Osteocyte (in vitro differentiated cells): ENCODE measurements at regions not wholly inside any gene's neighbourhood (a gene's known extent, or its start where the extent isn't known, plus 50 kb on each side); places are given as distances from the start of the nearest gene placed in this dataset.

Experiments used
- DNase-seq: peaks from one replicate; pipeline ENCODE4 v3.0.0; 2021; ENCODE audit warnings: mixed read lengths; ENCODE audit not compliant: unreplicated experiment; ENCODE audit errors: extremely low spot score
- H3K27ac Mint-ChIP-seq: one replicate; pipeline ENCODE4 v1.8.0; 2021; ENCODE audit warnings: mild to moderate bottlenecking, mixed read lengths; ENCODE audit not compliant: unreplicated experiment
- H3K27me3 Mint-ChIP-seq: one replicate; pipeline ENCODE4 v1.8.0; 2021; ENCODE audit warnings: mixed read lengths; ENCODE audit not compliant: unreplicated experiment
- H3K36me3 Mint-ChIP-seq: one replicate; pipeline ENCODE4 v1.8.0; 2021; ENCODE audit warnings: mixed read lengths; ENCODE audit not compliant: unreplicated experiment
- H3K4me1 Mint-ChIP-seq: one replicate; pipeline ENCODE4 v1.8.0; 2021; ENCODE audit warnings: mixed read lengths; ENCODE audit not compliant: unreplicated experiment
- H3K4me3 Mint-ChIP-seq: one replicate; pipeline ENCODE4 v1.8.0; 2021; ENCODE audit warnings: mild to moderate bottlenecking, moderate library complexity, mixed read lengths; ENCODE audit not compliant: unreplicated experiment
- H3K9me3 Mint-ChIP-seq: one replicate; pipeline ENCODE4 v1.8.0; 2021; ENCODE audit warnings: mixed read lengths; ENCODE audit not compliant: unreplicated experiment
- TF ChIP-seq, protein P1 (sequence below): fragments of 200-600 bp; sonication (generic); IDR thresholded peaks from 2 replicates; pipeline ENCODE4 v1.5.0; 2021; ENCODE audit warnings: antibody characterized with exemption, mild to moderate bottlenecking, moderate library complexity

DNA sequence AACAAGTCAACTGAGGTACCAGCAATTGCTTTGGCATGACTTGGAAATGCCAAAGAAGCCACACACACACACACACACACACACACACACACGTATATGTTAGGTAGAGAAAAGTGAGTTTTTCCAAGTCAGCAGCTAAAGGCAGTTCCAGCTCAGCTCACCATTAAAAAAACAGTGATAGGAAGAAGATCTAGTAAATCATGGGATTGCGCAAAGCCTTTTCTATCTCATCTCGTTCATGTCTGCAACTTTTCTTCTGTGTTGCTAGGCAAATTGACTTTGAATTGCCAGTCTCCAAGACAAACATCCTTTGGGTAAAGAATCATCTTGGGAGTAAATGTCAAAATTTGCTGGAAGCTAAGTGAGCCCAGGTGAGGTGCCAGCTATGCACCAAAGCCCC lies 500.1 kb downstream of the ENC1 start:
- TF ChIP-seq, protein P1, sequence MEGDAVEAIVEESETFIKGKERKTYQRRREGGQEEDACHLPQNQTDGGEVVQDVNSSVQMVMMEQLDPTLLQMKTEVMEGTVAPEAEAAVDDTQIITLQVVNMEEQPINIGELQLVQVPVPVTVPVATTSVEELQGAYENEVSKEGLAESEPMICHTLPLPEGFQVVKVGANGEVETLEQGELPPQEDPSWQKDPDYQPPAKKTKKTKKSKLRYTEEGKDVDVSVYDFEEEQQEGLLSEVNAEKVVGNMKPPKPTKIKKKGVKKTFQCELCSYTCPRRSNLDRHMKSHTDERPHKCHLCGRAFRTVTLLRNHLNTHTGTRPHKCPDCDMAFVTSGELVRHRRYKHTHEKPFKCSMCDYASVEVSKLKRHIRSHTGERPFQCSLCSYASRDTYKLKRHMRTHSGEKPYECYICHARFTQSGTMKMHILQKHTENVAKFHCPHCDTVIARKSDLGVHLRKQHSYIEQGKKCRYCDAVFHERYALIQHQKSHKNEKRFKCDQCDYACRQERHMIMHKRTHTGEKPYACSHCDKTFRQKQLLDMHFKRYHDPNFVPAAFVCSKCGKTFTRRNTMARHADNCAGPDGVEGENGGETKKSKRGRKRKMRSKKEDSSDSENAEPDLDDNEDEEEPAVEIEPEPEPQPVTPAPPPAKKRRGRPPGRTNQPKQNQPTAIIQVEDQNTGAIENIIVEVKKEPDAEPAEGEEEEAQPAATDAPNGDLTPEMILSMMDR = no peak
- H3K4me1 Mint-ChIP-seq = peaks cover 4% of the 10 kb centered on the region
- no peaks in the 10 kb centered on the region for H3K9me3 Mint-ChIP-seq
- H3K27me3 Mint-ChIP-seq = peaks cover 5% of the 10 kb centered on the region
- no peak for DNase-seq
- H3K36me3 Mint-ChIP-seq = peaks cover 2% of the 10 kb centered on the region
- H3K4me3 Mint-ChIP-seq = no peak overlapping the region
- no peak overlapping the region for H3K27ac Mint-ChIP-seq

DNA sequence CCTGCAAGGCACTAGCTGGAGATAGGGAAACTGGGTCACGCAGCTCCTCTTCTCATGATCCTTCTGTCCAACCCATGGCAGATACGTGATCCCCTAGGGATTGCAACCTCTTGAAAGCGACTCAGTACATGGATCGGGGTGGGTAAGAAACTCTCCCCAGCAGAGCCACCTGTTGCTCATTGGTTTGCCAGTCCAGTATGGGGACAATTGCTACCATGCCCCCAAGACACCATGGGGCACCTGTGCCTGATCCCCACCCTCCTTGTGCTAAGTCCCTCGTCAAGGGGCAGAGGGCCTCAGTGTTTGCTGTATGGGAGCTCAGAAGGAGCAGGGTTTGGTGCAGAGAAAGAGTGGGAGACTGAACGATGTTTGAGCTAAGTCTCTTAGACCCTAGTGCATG lies 500.9 kb downstream of the ENC1 start:
- H3K4me3 Mint-ChIP-seq = no peak overlapping the region
- H3K4me1 Mint-ChIP-seq = peaks cover 4% of the 10 kb centered on the region
- no peak for DNase-seq
- H3K27ac Mint-ChIP-seq = no peak overlapping the region
- peaks cover 2% of the 10 kb centered on the region for H3K36me3 Mint-ChIP-seq
- no peaks in the 10 kb centered on the region for H3K9me3 Mint-ChIP-seq
- H3K27me3 Mint-ChIP-seq = peaks cover 5% of the 10 kb centered on the region
- TF ChIP-seq, protein P1 = no peak

DNA sequence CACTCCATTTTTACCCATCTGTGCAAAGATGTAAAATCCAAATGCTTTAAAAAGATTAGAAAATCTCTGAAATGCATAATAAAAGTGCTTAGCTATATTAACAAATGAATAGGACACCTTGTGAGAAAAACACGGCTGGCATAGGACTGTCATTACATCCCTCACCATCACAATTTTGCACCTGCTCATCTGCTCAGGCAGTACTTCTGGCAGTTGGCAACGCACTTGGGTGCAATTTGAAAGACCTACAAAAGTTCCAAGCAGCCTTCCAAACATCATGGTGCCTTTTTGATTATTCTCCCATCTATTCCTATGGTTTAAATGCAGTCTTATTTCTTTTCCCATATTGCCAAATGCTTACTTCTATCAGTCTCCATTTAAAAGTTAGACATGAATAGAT lies 501.8 kb downstream of the ENC1 start:
- no peak overlapping the region for H3K4me3 Mint-ChIP-seq
- no peaks in the 10 kb centered on the region for H3K36me3 Mint-ChIP-seq
- no peak overlapping the region for H3K27ac Mint-ChIP-seq
- TF ChIP-seq, protein P1 = no peak
- no peaks in the 10 kb centered on the region for H3K9me3 Mint-ChIP-seq
- peaks cover 5% of the 10 kb centered on the region for H3K27me3 Mint-ChIP-seq
- H3K4me1 Mint-ChIP-seq = peaks cover 4% of the 10 kb centered on the region
- DNase-seq = no peak

DNA sequence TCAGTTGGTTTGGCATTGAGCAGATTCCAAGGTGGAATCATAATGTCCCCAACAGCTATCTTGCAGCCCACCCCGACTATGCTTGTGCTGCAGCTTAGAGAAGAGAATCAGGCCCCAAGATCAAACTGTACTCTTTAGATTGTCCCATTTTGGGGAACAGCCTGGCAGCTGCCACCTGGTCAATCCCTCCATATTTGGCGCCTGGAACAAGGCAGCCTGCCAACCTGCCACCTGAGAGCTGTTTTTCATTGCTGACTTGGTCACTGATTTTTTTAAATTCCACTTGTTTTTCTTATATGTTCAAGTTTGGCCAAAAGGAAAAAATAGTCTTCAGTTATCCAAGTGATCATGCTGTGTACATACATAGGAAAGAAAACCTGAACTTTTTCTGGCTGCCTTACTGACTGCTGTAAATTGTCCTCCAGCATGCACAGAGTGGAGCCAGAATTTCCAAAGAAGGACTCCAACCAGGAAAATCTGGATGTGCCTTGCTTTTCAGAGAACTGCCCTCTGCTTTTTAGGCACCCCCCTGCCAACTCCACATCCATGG lies 504.2 kb downstream of the ENC1 start:
- Mint-ChIP-seq H3K27me3 (peaks cover 2% of the 10 kb centered on the region), H3K36me3 (no peaks in the 10 kb centered on the region), H3K4me1 (peaks cover 4% of the 10 kb centered on the region), H3K9me3 (no peaks in the 10 kb centered on the region), H3K4me3 (no peak overlapping the region), H3K27ac (no peak overlapping the region)
- DNase-seq = no peak
- TF ChIP-seq, protein P1 = no peak

DNA sequence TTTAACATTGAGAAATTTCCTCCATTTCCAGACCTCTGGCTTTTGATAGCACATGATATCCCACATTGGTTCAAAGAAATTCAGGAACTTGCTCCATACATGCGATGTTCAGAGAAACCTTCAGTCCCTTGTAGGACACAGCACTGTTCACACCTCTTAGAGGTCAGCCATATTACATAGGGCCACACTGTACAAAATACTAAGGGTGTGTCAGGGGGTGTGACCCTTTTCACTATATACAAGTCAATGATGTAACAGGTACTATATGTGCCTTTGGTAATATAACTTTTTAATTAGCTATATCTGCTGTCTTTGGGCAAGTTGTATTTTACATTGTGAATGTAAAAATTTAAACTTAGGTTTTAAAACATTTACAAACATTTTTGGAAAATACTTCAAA lies 505.5 kb downstream of the ENC1 start:
- Mint-ChIP-seq H3K4me3 (no peak overlapping the region), H3K27ac (no peak overlapping the region), H3K4me1 (no peaks in the 10 kb centered on the region), H3K9me3 (no peaks in the 10 kb centered on the region), H3K36me3 (no peaks in the 10 kb centered on the region), H3K27me3 (peaks cover 7% of the 10 kb centered on the region)
- DNase-seq = no peak
- TF ChIP-seq, protein P1 = no peak
